ENCODE measurements at regions not wholly inside any gene's neighbourhood (a gene's known extent, or its start where the extent isn't known, plus 50 kb on each side); places are given as distances from the start of the nearest gene placed in this dataset.

DNA sequence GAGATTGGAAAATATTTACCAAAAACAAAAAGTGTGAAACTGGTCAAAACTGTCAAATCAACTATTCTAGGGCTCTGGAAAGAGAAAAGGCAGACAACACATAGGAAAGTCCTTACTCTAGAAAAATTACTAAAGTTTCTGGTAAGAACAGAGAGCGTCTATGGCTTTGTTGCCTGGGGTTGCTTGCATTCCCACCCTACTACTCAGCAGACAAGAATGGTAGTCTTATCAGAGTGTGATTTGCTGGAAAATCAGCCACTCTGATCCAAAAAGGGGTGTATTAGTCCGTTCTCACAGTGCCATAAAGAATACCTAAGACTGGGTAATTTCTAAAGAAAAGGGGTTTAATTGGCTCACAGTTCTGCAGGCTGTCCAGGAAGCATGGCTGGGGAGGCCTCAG, 50.3 kb upstream of the CDH20 start:
- no peak for DNase-seq

Measured in NCI-H446 treated with DMSO at 0.1 percent for 48 hours (cell line).